NCI-H1930 (cell line): ENCODE measurements at regions not wholly inside any gene's neighbourhood (a gene's known extent, or its start where the extent isn't known, plus 50 kb on each side); places are given as distances from the start of the nearest gene placed in this dataset.
"Not testable (repeated sequence)": the region's sequence is repeated elsewhere in the genome, so short reads cannot be mapped to it uniquely, and the experiment has no call there.

Experiments
- DNase-seq, 2 experiments: peaks; one replicate each; lab custom pipeline; 2025; lab: John Stamatoyannopoulos, UW

- no peak for DNase-seq
Measured at GRCh38 chr12:13440844-13441243, 244.3 kb downstream of the EMP1 start.

- DNase-seq = no peak
Measured at GRCh38 chr12:13437541-13437940, 241.0 kb downstream of the EMP1 start.

- DNase-seq = no peak
Measured at GRCh38 chr12:13436696-13437391, 240.3 kb downstream of the EMP1 start.

GRCh38 chr12:13436182-13436581 is 239.7 kb downstream of the EMP1 start:
- no peak for DNase-seq

- no peak for DNase-seq
Measured at GRCh38 chr12:13435235-13435933, 238.9 kb downstream of the EMP1 start.

GRCh38 chr12:13433768-13434167 is 237.2 kb downstream of the EMP1 start:
- no peak for DNase-seq

- no peak for DNase-seq
Measured at GRCh38 chr12:13431041-13431440, 234.5 kb downstream of the EMP1 start.

GRCh38 chr12:13428538-13429265 is 232.2 kb downstream of the EMP1 start:
- no peak for DNase-seq

GRCh38 chr12:13425766-13426165 is 229.2 kb downstream of the EMP1 start:
- no peak for DNase-seq

- DNase-seq = no peak
Measured at GRCh38 chr12:13422291-13422690, 225.8 kb downstream of the EMP1 start.

- no peak for DNase-seq
Measured at GRCh38 chr12:13417516-13417915, 221.0 kb downstream of the EMP1 start.

GRCh38 chr12:13411287-13411686 is 214.8 kb downstream of the EMP1 start:
- DNase-seq = no peak

- DNase-seq = no peak
Measured at GRCh38 chr12:13405961-13406703, 209.6 kb downstream of the EMP1 start.

- DNase-seq = no peak
Measured at GRCh38 chr12:13404631-13405473, 208.3 kb downstream of the EMP1 start.

- DNase-seq = no peak
Measured at GRCh38 chr12:13404111-13404628, 207.6 kb downstream of the EMP1 start.

- DNase-seq = not testable (repeated sequence)
Measured at GRCh38 chr12:13391375-13391774, 194.8 kb downstream of the EMP1 start.

- DNase-seq = no peak
Measured at GRCh38 chr12:13390918-13391317, 194.4 kb downstream of the EMP1 start.

- no peak for DNase-seq
Measured at GRCh38 chr12:13390381-13390861, 193.9 kb downstream of the EMP1 start.

GRCh38 chr12:13387101-13387500 is 190.6 kb downstream of the EMP1 start:
- DNase-seq = no peak

- DNase-seq = no peak
Measured at GRCh38 chr12:13386323-13387039, 190.0 kb downstream of the EMP1 start.
